ENCODE measurements at regions not wholly inside any gene's neighbourhood (a gene's known extent, or its start where the extent isn't known, plus 50 kb on each side); places are given as distances from the start of the nearest gene placed in this dataset.

DNA sequence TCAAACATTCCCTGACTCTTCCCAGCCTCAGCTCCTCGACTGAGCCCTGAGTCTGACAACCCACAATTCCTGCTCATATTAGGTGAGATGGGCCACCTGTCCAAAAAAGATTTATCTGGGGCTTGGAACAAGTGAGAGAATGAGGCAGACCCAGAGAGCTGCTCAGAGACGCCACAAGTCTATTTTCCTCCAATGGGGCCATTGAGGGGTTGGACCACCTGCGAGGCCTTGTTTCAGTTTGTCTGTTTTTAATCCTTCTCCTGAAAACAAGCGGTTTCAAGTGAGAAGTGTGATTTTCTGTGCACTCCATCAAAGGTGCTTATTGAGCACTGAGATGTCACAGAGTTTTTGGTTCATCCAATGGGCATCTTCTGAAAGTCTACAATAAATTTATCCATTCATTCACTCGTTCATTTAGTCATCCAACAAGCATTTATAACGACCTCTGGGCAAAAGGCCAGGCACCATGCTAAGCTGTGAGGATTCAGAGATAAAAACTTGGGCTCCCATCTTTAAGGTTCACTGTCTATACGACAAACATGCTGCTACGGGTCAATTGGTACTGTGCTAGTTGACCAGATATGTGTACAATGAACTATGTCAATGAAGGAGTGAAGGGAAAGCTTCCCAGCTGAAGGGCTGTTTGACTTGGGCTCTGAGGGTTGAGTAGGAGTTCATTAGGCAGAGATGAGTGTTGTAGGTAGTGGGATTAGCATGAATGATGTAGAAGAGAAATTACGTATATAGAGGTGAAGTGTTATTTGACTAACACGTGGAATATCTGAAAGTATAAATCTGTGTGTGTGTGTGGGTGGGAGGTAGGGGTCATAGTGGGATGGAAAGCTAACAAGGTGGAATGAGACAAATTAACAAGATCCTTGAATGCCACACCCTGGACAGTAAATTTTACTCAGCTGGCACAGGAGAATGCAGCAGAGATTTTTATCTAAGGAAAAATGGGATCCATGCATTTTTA lies 168.9 kb downstream of the MIAT start:
- no peak for ATAC-seq
- TF ChIP-seq ZFP3 (CRISPR knock-in tag; IDR thresholded peaks at IDR 0.05) (peak; percentile 97), ZFP30 (CRISPR knock-in tag; IDR thresholded peaks at IDR 0.05) (no peak)

DNA sequence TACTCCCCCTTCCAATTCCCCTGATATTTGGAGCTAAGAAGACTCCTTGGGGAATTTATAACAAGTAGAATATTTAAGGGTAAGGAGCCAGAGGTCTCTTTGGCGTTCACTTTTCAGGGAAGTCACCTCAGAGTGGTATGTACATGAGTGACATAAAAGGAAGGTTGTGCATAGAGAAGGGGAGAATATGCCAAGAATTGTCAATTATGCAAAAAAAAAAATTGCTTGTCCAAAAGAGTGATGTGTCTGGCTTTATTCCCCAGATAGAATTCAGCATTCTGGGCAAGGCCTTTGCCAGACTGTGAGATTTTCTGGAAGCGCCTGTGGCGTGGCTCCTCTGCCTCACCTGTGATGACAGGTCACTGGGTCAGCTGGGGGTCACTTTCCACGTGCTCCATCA lies 170.2 kb downstream of the MIAT start:
- no peak for ATAC-seq
- TF ChIP-seq ZNF565 (CRISPR knock-in tag; conservative IDR thresholded peaks at IDR 0.05; ENCODE audit: low read depth) (no peak), CSDC2 (CRISPR knock-in tag; IDR thresholded peaks at IDR 0.05) (no peak), TOX (CRISPR knock-in tag; IDR thresholded peaks at IDR 0.05; ENCODE audit: borderline replicate concordance) (no peak), OSR1 (CRISPR knock-in tag; IDR thresholded peaks at IDR 0.05) (no peak), ISL1 (CRISPR knock-in tag; IDR thresholded peaks at IDR 0.05) (no peak), BACH2 (CRISPR knock-in tag; IDR thresholded peaks at IDR 0.05; ENCODE audit: borderline replicate concordance) (no peak), RARB (CRISPR knock-in tag; IDR thresholded peaks at IDR 0.05) (no peak), TSHZ2 (CRISPR knock-in tag; IDR thresholded peaks at IDR 0.05) (no peak), TCF4 (CRISPR knock-in tag; IDR thresholded peaks at IDR 0.05; ENCODE audit: borderline replicate concordance) (no peak), ZC3H10 (CRISPR knock-in tag; IDR thresholded peaks at IDR 0.05) (no peak), ZNF70 (CRISPR knock-in tag; IDR thresholded peaks at IDR 0.05) (no peak), ZFP30 (CRISPR knock-in tag; IDR thresholded peaks at IDR 0.05) (no peak), ZFP3 (CRISPR knock-in tag; IDR thresholded peaks at IDR 0.05) (no peak), PPARA (CRISPR knock-in tag; IDR thresholded peaks at IDR 0.05; ENCODE audit: borderline replicate concordance) (no peak)
- TF ChIP-seq, protein P1, sequence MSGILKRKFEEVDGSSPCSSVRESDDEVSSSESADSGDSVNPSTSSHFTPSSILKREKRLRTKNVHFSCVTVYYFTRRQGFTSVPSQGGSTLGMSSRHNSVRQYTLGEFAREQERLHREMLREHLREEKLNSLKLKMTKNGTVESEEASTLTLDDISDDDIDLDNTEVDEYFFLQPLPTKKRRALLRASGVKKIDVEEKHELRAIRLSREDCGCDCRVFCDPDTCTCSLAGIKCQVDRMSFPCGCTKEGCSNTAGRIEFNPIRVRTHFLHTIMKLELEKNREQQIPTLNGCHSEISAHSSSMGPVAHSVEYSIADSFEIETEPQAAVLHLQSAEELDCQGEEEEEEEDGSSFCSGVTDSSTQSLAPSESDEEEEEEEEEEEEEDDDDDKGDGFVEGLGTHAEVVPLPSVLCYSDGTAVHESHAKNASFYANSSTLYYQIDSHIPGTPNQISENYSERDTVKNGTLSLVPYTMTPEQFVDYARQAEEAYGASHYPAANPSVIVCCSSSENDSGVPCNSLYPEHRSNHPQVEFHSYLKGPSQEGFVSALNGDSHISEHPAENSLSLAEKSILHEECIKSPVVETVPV (CRISPR knock-in tag; IDR thresholded peaks at IDR 0.05) = no peak
- TF ChIP-seq, protein P2, sequence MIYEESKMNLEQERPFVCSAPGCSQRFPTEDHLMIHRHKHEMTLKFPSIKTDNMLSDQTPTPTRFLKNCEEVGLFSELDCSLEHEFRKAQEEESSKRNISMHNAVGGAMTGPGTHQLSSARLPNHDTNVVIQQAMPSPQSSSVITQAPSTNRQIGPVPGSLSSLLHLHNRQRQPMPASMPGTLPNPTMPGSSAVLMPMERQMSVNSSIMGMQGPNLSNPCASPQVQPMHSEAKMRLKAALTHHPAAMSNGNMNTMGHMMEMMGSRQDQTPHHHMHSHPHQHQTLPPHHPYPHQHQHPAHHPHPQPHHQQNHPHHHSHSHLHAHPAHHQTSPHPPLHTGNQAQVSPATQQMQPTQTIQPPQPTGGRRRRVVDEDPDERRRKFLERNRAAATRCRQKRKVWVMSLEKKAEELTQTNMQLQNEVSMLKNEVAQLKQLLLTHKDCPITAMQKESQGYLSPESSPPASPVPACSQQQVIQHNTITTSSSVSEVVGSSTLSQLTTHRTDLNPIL (CRISPR knock-in tag; IDR thresholded peaks at IDR 0.05; ENCODE audit: low read depth) = no peak

DNA sequence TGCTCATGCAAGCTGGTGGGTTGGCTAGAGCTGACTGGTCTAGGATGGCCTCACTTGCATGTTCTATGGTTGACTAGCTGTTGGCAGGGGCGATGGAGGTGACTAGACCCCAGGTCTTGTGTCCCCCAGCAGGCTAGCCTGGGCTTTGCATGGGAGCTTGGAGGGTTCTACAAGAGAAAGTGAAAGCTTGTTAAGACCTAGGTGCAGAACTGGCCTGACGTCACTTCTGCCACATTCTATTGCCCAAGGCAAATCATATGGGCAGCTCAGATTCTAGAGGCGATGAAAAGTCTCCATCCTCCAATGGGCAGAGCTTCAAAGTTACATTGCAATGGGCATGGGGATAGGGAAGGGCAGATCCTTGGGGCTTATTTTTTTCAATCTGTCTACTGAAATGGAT lies 170.9 kb downstream of the MIAT start:
- TF ChIP-seq ZNF8 (CRISPR knock-in tag; IDR thresholded peaks at IDR 0.05) (no peak), ISL1 (CRISPR knock-in tag; IDR thresholded peaks at IDR 0.05) (no peak), TSHZ2 (CRISPR knock-in tag; IDR thresholded peaks at IDR 0.05) (no peak), ZC3H10 (CRISPR knock-in tag; IDR thresholded peaks at IDR 0.05) (no peak), RARB (CRISPR knock-in tag; IDR thresholded peaks at IDR 0.05) (no peak)
- TF ChIP-seq, protein P1 (CRISPR knock-in tag; IDR thresholded peaks at IDR 0.05) = no peak
- TF ChIP-seq, protein P3, sequence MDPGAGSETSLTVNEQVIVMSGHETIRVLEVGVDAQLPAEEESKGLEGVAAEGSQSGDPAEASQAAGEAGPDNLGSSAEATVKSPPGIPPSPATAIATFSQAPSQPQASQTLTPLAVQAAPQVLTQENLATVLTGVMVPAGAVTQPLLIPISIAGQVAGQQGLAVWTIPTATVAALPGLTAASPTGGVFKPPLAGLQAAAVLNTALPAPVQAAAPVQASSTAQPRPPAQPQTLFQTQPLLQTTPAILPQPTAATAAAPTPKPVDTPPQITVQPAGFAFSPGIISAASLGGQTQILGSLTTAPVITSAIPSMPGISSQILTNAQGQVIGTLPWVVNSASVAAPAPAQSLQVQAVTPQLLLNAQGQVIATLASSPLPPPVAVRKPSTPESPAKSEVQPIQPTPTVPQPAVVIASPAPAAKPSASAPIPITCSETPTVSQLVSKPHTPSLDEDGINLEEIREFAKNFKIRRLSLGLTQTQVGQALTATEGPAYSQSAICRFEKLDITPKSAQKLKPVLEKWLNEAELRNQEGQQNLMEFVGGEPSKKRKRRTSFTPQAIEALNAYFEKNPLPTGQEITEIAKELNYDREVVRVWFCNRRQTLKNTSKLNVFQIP (CRISPR knock-in tag; IDR thresholded peaks at IDR 0.05; ENCODE audit: borderline replicate concordance, low read depth) = no peak
- ATAC-seq = no peak
